HG03378 (cell line): ENCODE measurements at regions not wholly inside any gene's neighbourhood (a gene's known extent, or its start where the extent isn't known, plus 50 kb on each side); places are given as distances from the start of the nearest gene placed in this dataset.

Experiments used
- ATAC-seq: cut with Tn5 transposase; IDR thresholded peaks from one replicate; pipeline ENCODE4 v1.9.1; 2021; ENCODE audit warnings: mild to moderate bottlenecking, moderate library complexity; ENCODE audit not compliant: unreplicated experiment

GRCh38 chr5:87954121-87954520 is 314.5 kb downstream of the TMEM161B start:
- no peak for ATAC-seq

- ATAC-seq = no peak
These were observed 317.0 kb downstream of the TMEM161B start for GRCh38 chr5:87951661-87952060.

- ATAC-seq = no peak
These were observed 318.7 kb downstream of the TMEM161B start for GRCh38 chr5:87949676-87950631.

DNA sequence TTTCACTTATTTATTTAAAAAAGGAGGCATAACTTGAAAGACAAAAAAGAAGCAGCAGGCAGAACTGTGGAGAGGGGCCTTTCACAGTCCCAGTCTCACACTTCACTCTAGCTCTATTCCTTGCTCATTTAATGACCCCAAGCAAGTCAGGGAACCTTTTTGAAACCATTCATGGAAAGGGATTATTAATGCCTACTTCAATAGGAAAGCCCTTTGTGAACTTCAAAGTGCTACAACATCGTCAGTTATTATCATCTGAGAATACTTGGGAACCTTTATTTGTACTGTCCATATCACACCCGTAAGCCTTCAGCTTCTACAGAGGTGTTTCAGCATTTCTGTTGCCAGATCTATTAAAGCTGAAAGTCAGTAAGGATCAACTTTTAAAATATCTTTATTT is 320.2 kb downstream of the TMEM161B start:
- ATAC-seq = no peak

GRCh38 chr5:87946271-87946670 is 322.4 kb downstream of the TMEM161B start:
- ATAC-seq = no peak

- ATAC-seq = no peak
These were observed 323.4 kb downstream of the TMEM161B start for GRCh38 chr5:87945286-87945650.

GRCh38 chr5:87944553-87945285 is 323.9 kb downstream of the TMEM161B start:
- ATAC-seq = no peak

DNA sequence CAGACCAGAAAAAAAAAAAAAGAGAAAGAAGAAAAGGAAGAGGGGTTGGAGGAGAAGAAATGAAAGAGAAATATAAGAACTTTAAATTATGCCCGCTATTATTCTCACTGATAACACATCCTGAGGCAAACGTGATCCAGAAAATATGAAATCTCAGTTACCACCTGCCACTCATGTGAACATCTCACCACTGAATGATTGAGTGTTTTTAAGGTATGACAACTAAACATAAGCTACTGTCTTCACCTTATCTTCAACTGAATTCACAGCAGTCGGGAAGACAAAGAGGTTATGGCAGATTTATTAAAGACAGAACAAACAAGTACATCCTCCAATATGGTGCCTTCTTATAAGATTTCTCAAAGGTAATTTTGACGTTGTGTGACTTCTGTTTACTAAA is 327.9 kb downstream of the TMEM161B start:
- no peak for ATAC-seq

DNA sequence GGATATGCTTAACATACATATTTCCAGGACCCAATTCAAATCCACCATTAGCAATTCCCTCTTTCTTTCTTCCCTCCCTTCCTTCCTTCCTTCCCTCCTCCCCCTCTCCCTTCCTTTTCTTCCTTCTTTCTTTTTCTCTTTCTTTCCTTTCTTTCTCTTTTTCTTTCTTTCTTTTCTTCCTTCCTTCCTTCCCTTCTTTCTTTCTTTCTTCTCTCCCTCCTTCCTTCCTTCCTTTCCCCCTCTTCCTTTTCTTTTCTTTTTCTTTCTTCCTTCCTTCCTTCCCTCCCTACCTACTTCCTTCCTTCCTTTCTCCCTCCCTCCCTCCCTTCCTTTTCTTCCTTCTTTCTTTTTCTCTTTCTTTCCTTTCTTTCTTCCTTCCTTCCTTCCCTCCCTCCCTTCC is 332.0 kb downstream of the TMEM161B start:
- ATAC-seq = no peak

DNA sequence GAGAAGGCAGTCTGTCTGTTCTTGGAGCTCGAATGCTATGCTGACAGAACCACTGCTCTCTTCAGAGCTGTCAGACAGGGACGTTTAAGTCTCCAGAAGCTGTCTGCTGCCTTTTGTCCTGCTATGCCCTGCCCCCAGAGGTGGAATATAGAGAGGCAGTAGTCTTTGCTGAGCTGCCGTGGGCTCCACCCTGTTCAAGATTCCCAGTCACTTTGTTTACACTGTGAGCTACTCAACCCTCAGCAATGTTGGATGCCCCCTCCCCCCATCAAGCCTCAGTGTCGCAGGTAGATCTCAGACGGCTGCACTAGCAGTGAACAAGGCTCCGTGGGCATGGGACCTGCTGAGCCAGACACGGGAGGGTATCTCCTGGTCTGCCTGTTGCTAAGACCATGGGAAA is 344.2 kb downstream of the TMEM161B start:
- ATAC-seq = no peak

- ATAC-seq = no peak
These were observed 352.3 kb downstream of the TMEM161B start for GRCh38 chr5:87916320-87916719.

- no peak for ATAC-seq
These were observed 356.2 kb downstream of the TMEM161B start for GRCh38 chr5:87912419-87912818.

DNA sequence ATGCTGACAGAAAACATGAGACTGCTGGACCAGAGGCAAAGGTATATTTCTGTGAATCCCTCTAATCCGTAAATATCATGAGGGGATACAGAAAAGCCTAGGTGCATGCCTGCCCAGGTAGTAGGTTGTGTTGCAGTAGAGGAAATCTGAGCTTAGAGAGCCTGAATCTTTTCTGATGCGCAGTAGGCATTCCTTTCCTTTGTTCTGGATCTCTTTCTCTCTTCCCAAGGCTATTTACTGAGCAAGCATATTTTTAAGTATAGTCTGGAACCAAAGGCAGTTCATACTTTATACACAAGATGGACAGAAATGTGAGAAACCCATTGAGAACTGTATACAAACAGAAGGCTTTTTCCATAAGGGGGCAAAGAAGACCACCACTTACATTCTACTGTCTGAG is 359.3 kb downstream of the TMEM161B start:
- ATAC-seq = no peak

GRCh38 chr5:87906962-87907361 is 361.7 kb downstream of the TMEM161B start:
- ATAC-seq = no peak

DNA sequence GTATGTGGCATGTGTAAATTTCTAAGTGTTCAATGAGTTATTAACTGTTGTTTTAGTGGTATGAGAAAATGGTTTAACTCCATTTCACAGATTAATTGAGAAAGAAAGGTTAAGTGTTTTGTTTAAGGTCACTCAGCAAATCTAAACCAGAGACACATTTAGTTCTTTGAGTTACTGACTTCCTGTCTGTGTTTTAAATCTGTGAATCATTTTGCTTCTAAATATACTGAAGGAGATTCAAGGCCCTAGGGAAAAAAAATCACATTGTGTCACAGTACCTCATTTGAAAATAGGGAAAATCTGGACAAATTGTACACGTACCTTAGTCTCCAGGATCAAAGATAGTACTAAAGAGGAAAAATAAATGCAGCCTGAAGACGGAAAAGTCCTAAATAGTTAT is 368.2 kb downstream of the TMEM161B start:
- no peak for ATAC-seq

DNA sequence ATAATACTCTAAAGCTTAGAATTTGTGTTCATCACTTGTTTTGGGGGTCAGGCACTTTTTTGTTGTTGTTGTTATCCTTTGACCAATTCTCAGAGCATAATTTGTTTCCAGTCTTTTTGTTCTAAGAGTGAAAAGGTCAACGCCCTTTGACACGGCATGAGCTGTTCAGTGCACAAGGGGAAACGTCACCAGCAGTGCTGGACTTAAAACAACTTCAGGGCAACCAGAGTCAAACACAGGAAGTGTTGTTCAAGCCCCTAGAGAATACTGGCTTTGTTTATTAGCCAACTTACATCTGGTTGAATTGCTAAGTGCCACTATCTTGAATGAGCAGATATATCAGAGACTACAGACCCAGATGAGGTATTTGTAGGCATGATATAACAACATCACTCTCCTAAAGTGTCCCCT is 368.9 kb downstream of the TMEM161B start:
- ATAC-seq = peak; percentile 71

- ATAC-seq = no peak
These were observed 369.4 kb downstream of the TMEM161B start for GRCh38 chr5:87899208-87899661.

GRCh38 chr5:87898574-87898973 is 370.1 kb downstream of the TMEM161B start:
- ATAC-seq = no peak

DNA sequence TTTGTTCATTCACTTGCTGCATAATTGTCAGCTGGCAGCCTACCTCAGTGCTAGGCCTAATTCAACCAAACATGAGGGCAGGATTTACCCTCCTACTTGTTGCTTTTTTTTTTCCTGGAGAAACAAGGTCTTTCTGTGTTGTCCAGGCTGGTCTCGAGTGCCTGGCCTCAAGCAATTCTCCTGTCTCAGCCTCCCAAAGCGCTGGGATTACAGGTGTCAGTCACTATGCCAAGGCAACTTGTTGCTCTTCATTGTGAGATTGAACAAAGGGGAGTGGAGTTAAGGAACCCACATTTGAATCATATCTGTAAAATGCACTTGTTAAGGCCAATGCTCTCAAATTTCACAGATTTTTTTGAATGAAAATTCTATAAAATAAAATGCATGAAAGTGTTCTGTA is 380.5 kb downstream of the TMEM161B start:
- ATAC-seq = no peak

GRCh38 chr5:87887247-87887646 is 381.4 kb downstream of the TMEM161B start:
- no peak for ATAC-seq

GRCh38 chr5:87886164-87886563 is 382.5 kb downstream of the TMEM161B start:
- ATAC-seq = no peak

- no peak for ATAC-seq
These were observed 382.9 kb downstream of the TMEM161B start for GRCh38 chr5:87885758-87886157.
